GM12864 (cell line): ENCODE measurements at regions not wholly inside any gene's neighbourhood (a gene's known extent, or its start where the extent isn't known, plus 50 kb on each side); places are given as distances from the start of the nearest gene placed in this dataset.

Experiments
- DNase-seq: peaks from one replicate; pipeline ENCODE4 v3.0.0-alpha.2; 2011; ENCODE audit warnings: low read depth
- H3K4me3 ChIP-seq: 2 replicates; pipeline ENCODE4 v1.5.1; 2011; ENCODE audit warnings: mild to moderate bottlenecking, low read depth, low read length, control low read depth
- CTCF ChIP-seq: IDR thresholded peaks from 2 replicates; pipeline ENCODE4 v1.5.1; 2011; ENCODE audit warnings: low read depth, mild to moderate bottlenecking, moderate library complexity, low read length, control low read depth, inconsistent platforms; ENCODE audit errors: missing control alignments

- no peak for TF ChIP-seq CTCF
- no peak overlapping the region for H3K4me3 ChIP-seq
- DNase-seq = no peak
These were observed 266.3 kb downstream of the FOXL1 start for GRCh38 chr16:86844695-86845094.

- no peak overlapping the region for H3K4me3 ChIP-seq
- no peak for DNase-seq
- TF ChIP-seq CTCF = no peak
These were observed 267.8 kb downstream of the FOXL1 start for GRCh38 chr16:86846136-86846535.

- no peak overlapping the region for H3K4me3 ChIP-seq
- no peak for DNase-seq
- TF ChIP-seq CTCF = no peak
These were observed 270.5 kb downstream of the FOXL1 start for GRCh38 chr16:86848821-86849220.

- no peak for DNase-seq
- no peak overlapping the region for H3K4me3 ChIP-seq
- no peak for TF ChIP-seq CTCF
These were observed 272.3 kb downstream of the FOXL1 start for GRCh38 chr16:86850670-86851069.

GRCh38 chr16:86852135-86852534, 273.8 kb downstream of the FOXL1 start:
- TF ChIP-seq CTCF = no peak
- no peak for DNase-seq
- H3K4me3 ChIP-seq = no peak overlapping the region

GRCh38 chr16:86854058-86854621, 275.8 kb downstream of the FOXL1 start:
- DNase-seq = no peak
- H3K4me3 ChIP-seq = no peak overlapping the region
- no peak for TF ChIP-seq CTCF

GRCh38 chr16:86854626-86855294, 276.4 kb downstream of the FOXL1 start:
- H3K4me3 ChIP-seq = no peak overlapping the region
- no peak for TF ChIP-seq CTCF
- DNase-seq = no peak
